MCF 10A (cell line): ENCODE measurements at regions not wholly inside any gene's neighbourhood (a gene's known extent, or its start where the extent isn't known, plus 50 kb on each side); places are given as distances from the start of the nearest gene placed in this dataset.

Source experiments
- BruUV-seq: library from RNA; stranded (reverse); fragments of 400-500 nt; replicated peaks from 2 replicates; lab custom pipeline; 2021; lab: Mats Ljungman, UMichigan
- CTCF ChIA-PET: fragments of 300-600 bp; sonication (Branson Sonifier 250); formaldehyde crosslinking; extraction: SDS; loops from one replicate; lab custom pipeline; 2021; ENCODE audit warnings: antibody characterized with exemption, inconsistent platforms; lab: Yijun Ruan, JAX
- POLR2A ChIA-PET: fragments of 300-600, 350-650 bp; sonication (Branson Sonifier 250); formaldehyde crosslinking; extraction: SDS; loops from one replicate; lab custom pipeline; 2020; ENCODE audit warnings: antibody characterized with exemption, inconsistent platforms; lab: Yijun Ruan, JAX
- DNase-seq: peaks from one replicate; pipeline ENCODE4 v3.0.0-alpha.2; 2018; ENCODE audit not compliant: unreplicated experiment
- H3K27ac Mint-ChIP-seq: one replicate; pipeline ENCODE4 v1.8.0; 2022; ENCODE audit warnings: mild to moderate bottlenecking, low read depth, mixed read lengths; ENCODE audit not compliant: unreplicated experiment
- H3K27me3 Mint-ChIP-seq: one replicate; pipeline ENCODE4 v1.8.0; 2022; ENCODE audit warnings: mixed read lengths; ENCODE audit not compliant: insufficient read depth, unreplicated experiment
- H3K36me3 Mint-ChIP-seq: one replicate; pipeline ENCODE4 v1.8.0; 2022; ENCODE audit warnings: mild to moderate bottlenecking, moderate library complexity, mixed read lengths; ENCODE audit not compliant: insufficient read depth, unreplicated experiment
- H3K4me1 Mint-ChIP-seq: one replicate; pipeline ENCODE4 v1.8.0; 2022; ENCODE audit warnings: mixed read lengths; ENCODE audit not compliant: insufficient read depth, unreplicated experiment
- H3K4me3 Mint-ChIP-seq: one replicate; pipeline ENCODE4 v1.8.0; 2022; ENCODE audit warnings: mild to moderate bottlenecking, moderate library complexity, mixed read lengths; ENCODE audit not compliant: unreplicated experiment
- H3K9me3 Mint-ChIP-seq: one replicate; pipeline ENCODE4 v1.8.0; 2022; ENCODE audit warnings: mixed read lengths; ENCODE audit not compliant: unreplicated experiment
- intact Hi-C: fragments of 100-400 bp; cut with micrococcal nuclease; formaldehyde crosslinking; loops from 2 replicates; pipeline ENCODE4 v1.14.1; 2022
- TF ChIP-seq, protein P1 (sequence below): fragments of 200-600 bp; IDR thresholded peaks from one replicate; pipeline ENCODE4 v1.8.0; 2022; ENCODE audit warnings: antibody characterized with exemption, mild to moderate bottlenecking; ENCODE audit not compliant: unreplicated experiment

DNA sequence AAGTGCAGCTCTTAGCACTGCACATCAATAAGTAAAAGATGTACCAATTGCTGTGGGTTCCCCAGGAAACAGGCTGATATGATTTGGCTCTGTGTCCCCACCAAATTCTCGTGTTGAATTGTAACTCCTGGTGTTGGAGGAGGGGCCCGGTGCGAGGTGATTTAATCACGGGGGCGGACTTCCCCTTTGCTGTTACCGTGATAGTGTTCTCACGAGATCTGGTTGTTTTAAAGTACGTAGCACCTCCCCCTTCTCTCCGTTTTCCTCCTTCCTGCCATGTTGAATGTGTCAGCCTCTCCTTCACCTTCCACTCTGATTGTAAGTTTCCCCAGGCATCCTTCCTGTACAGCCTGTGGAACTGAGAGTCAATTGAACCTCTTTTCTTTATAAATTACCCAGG, 93.2 kb upstream of the ACTBL2 start:
- TF ChIP-seq, protein P1, sequence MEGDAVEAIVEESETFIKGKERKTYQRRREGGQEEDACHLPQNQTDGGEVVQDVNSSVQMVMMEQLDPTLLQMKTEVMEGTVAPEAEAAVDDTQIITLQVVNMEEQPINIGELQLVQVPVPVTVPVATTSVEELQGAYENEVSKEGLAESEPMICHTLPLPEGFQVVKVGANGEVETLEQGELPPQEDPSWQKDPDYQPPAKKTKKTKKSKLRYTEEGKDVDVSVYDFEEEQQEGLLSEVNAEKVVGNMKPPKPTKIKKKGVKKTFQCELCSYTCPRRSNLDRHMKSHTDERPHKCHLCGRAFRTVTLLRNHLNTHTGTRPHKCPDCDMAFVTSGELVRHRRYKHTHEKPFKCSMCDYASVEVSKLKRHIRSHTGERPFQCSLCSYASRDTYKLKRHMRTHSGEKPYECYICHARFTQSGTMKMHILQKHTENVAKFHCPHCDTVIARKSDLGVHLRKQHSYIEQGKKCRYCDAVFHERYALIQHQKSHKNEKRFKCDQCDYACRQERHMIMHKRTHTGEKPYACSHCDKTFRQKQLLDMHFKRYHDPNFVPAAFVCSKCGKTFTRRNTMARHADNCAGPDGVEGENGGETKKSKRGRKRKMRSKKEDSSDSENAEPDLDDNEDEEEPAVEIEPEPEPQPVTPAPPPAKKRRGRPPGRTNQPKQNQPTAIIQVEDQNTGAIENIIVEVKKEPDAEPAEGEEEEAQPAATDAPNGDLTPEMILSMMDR = no peak
- BruUV-seq = no TSS peak
- Mint-ChIP-seq H3K36me3 (no peaks in the 10 kb centered on the region), H3K27ac (no peak overlapping the region), H3K9me3 (no peaks in the 10 kb centered on the region), H3K4me1 (no peaks in the 10 kb centered on the region), H3K4me3 (no peak overlapping the region), H3K27me3 (peaks cover 35% of the 10 kb centered on the region)
- POLR2A ChIA-PET = no interaction called here
- DNase-seq = no peak
- CTCF ChIA-PET = interaction anchor here (0.6 to 0.7 kb wide), 2 partner anchors 287 to 1295 kb away, joined by 3 read pairs; no protein-coding TSS in a partner anchor
- intact Hi-C loops = no loop called here

DNA sequence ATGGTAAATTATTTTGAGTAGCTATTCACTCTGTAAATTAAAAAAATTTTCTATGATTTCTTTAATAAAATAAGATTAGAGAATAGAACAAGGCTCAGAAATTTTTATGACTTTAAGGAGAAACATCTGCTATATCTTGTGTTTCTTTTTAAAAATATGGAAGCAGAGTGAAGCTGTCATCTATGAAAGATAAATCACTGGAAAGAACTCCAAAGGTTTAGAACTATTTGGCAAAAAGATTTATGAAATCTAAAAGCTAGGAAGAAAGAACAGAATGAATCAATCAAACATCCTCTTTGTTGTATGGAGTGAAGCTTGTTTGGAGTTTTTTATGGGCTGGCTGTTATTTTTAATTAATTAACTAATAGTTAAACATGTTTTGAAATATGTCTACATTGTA, 89.8 kb upstream of the ACTBL2 start:
- peaks cover 40% of the 10 kb centered on the region for H3K27me3 Mint-ChIP-seq
- no peaks in the 10 kb centered on the region for H3K9me3 Mint-ChIP-seq
- CTCF ChIA-PET = no interaction called here
- TF ChIP-seq, protein P1 = no peak
- no TSS peak for BruUV-seq
- POLR2A ChIA-PET = interaction anchor here (1.0 kb wide), 1 partner anchor 290 kb away, joined by 4 read pairs; no protein-coding TSS in a partner anchor
- no peaks in the 10 kb centered on the region for H3K36me3 Mint-ChIP-seq
- no peaks in the 10 kb centered on the region for H3K4me1 Mint-ChIP-seq
- H3K27ac Mint-ChIP-seq = no peak overlapping the region
- no peak for DNase-seq
- H3K4me3 Mint-ChIP-seq = no peak overlapping the region
- intact Hi-C loops = no loop called here

GRCh38 chr5:57569601-57570000, 87.0 kb upstream of the ACTBL2 start:
- no TSS peak for BruUV-seq
- H3K27me3 Mint-ChIP-seq = peaks cover 48% of the 10 kb centered on the region
- H3K36me3 Mint-ChIP-seq = no peaks in the 10 kb centered on the region
- POLR2A ChIA-PET = interaction anchor here (0.8 kb wide), 1 partner anchor 69 kb away, joined by 3 read pairs; no protein-coding TSS in a partner anchor
- H3K27ac Mint-ChIP-seq = no peak overlapping the region
- no peaks in the 10 kb centered on the region for H3K9me3 Mint-ChIP-seq
- DNase-seq = no peak
- CTCF ChIA-PET = no interaction called here
- H3K4me1 Mint-ChIP-seq = no peaks in the 10 kb centered on the region
- no peak overlapping the region for H3K4me3 Mint-ChIP-seq
- TF ChIP-seq, protein P1 = no peak
- intact Hi-C loops = no loop called here

- H3K4me1 Mint-ChIP-seq = no peaks in the 10 kb centered on the region
- no peak overlapping the region for H3K27ac Mint-ChIP-seq
- CTCF ChIA-PET = interaction anchor here (1.6 kb wide), 1 partner anchor 69 kb away, joined by 5 read pairs; no protein-coding TSS in a partner anchor
- no peak overlapping the region for H3K4me3 Mint-ChIP-seq
- no peak for DNase-seq
- H3K9me3 Mint-ChIP-seq = no peaks in the 10 kb centered on the region
- POLR2A ChIA-PET = interaction anchor here (0.6 kb wide), 1 partner anchor 128 kb away, joined by 3 read pairs; no protein-coding TSS in a partner anchor
- intact Hi-C loops = no loop called here
- H3K36me3 Mint-ChIP-seq = no peaks in the 10 kb centered on the region
- TF ChIP-seq, protein P1 = no peak
- peaks cover 59% of the 10 kb centered on the region for H3K27me3 Mint-ChIP-seq
- no TSS peak for BruUV-seq
These were observed 85.5 kb upstream of the ACTBL2 start for GRCh38 chr5:57568136-57568535.
